Neural crest cell (in vitro differentiated cells): ENCODE measurements at regions not wholly inside any gene's neighbourhood (a gene's known extent, or its start where the extent isn't known, plus 50 kb on each side); places are given as distances from the start of the nearest gene placed in this dataset.

ENCODE experiments used
- DNase-seq: peaks from one replicate; pipeline ENCODE4 v3.0.0; 2021; ENCODE audit warnings: low read depth, mixed read lengths, low spot score
- H3K27ac Mint-ChIP-seq: one replicate; pipeline ENCODE4 v1.8.0; 2021; ENCODE audit warnings: mild to moderate bottlenecking, mixed read lengths; ENCODE audit not compliant: unreplicated experiment
- H3K27me3 Mint-ChIP-seq: 2 replicates; pipeline ENCODE4 v1.8.0; 2021; ENCODE audit warnings: low read depth, mild to moderate bottlenecking, mixed read lengths
- H3K36me3 Mint-ChIP-seq: 2 replicates; pipeline ENCODE4 v1.8.0; 2021; ENCODE audit warnings: low read depth, mild to moderate bottlenecking, mixed read lengths
- H3K4me1 Mint-ChIP-seq: 2 replicates; pipeline ENCODE4 v1.8.0; 2021; ENCODE audit warnings: mixed read lengths
- H3K4me3 Mint-ChIP-seq: one replicate; pipeline ENCODE4 v1.8.0; 2021; ENCODE audit warnings: mild to moderate bottlenecking, mixed read lengths
- H3K9me3 Mint-ChIP-seq: 2 replicates; pipeline ENCODE4 v1.8.0; 2021; ENCODE audit warnings: mixed read lengths
- TF ChIP-seq, protein P1 (sequence below): fragments of 200-600 bp; sonication (generic); conservative IDR thresholded peaks from 2 replicates; pipeline ENCODE4 v1.5.0; 2021; ENCODE audit warnings: antibody characterized with exemption, mild to moderate bottlenecking

- peak overlapping the region; percentile 20 for H3K27ac Mint-ChIP-seq
- H3K4me1 Mint-ChIP-seq: no peaks in the 10 kb centered on the region
- no peak for DNase-seq
- H3K27me3 Mint-ChIP-seq: no peaks in the 10 kb centered on the region
- H3K9me3 Mint-ChIP-seq: peaks cover 9% of the 10 kb centered on the region
- H3K4me3 Mint-ChIP-seq: no peak overlapping the region
- TF ChIP-seq, protein P1, sequence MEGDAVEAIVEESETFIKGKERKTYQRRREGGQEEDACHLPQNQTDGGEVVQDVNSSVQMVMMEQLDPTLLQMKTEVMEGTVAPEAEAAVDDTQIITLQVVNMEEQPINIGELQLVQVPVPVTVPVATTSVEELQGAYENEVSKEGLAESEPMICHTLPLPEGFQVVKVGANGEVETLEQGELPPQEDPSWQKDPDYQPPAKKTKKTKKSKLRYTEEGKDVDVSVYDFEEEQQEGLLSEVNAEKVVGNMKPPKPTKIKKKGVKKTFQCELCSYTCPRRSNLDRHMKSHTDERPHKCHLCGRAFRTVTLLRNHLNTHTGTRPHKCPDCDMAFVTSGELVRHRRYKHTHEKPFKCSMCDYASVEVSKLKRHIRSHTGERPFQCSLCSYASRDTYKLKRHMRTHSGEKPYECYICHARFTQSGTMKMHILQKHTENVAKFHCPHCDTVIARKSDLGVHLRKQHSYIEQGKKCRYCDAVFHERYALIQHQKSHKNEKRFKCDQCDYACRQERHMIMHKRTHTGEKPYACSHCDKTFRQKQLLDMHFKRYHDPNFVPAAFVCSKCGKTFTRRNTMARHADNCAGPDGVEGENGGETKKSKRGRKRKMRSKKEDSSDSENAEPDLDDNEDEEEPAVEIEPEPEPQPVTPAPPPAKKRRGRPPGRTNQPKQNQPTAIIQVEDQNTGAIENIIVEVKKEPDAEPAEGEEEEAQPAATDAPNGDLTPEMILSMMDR: no peak
- H3K36me3 Mint-ChIP-seq: peaks cover 9% of the 10 kb centered on the region
Observed at GRCh38 chr2:216974321-216975302, 114.7 kb upstream of the TNP1 start.

DNA sequence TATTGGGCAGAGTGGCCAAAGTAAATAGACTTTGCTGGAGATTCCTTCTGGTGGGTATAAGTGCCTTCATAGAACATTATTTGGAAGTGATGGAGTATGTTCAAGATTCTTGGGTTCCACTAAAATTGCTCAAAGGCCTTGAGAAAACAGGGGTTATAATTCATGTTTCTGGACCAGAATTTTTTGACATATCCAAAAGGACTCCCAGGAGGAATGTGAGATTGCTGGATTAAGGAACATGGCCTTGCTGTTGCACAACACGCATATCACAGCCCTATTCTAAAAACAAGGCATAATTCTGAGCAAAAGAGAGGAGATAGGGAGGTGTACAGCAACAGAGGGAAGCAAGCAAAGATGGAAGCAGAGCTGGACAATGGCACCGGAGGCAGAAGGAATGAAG lies 111.7 kb upstream of the TNP1 start:
- H3K9me3 Mint-ChIP-seq: no peaks in the 10 kb centered on the region
- H3K27ac Mint-ChIP-seq: no peak overlapping the region
- no peaks in the 10 kb centered on the region for H3K27me3 Mint-ChIP-seq
- H3K4me3 Mint-ChIP-seq: no peak overlapping the region
- no peaks in the 10 kb centered on the region for H3K36me3 Mint-ChIP-seq
- H3K4me1 Mint-ChIP-seq: peaks cover 9% of the 10 kb centered on the region
- TF ChIP-seq, protein P1: no peak
- DNase-seq: no peak

GRCh38 chr2:216970359-216970915 lies 110.6 kb upstream of the TNP1 start:
- peaks cover 14% of the 10 kb centered on the region for H3K4me1 Mint-ChIP-seq
- H3K4me3 Mint-ChIP-seq: no peak overlapping the region
- H3K9me3 Mint-ChIP-seq: no peaks in the 10 kb centered on the region
- H3K36me3 Mint-ChIP-seq: no peaks in the 10 kb centered on the region
- TF ChIP-seq, protein P1: no peak
- no peak overlapping the region for H3K27ac Mint-ChIP-seq
- no peak for DNase-seq
- no peaks in the 10 kb centered on the region for H3K27me3 Mint-ChIP-seq

GRCh38 chr2:216967889-216968288 lies 108.0 kb upstream of the TNP1 start:
- H3K4me3 Mint-ChIP-seq: no peak overlapping the region
- no peak for DNase-seq
- no peaks in the 10 kb centered on the region for H3K27me3 Mint-ChIP-seq
- no peaks in the 10 kb centered on the region for H3K36me3 Mint-ChIP-seq
- H3K4me1 Mint-ChIP-seq: peaks cover 14% of the 10 kb centered on the region
- peaks cover 4% of the 10 kb centered on the region for H3K9me3 Mint-ChIP-seq
- TF ChIP-seq, protein P1: no peak
- H3K27ac Mint-ChIP-seq: no peak overlapping the region

DNA sequence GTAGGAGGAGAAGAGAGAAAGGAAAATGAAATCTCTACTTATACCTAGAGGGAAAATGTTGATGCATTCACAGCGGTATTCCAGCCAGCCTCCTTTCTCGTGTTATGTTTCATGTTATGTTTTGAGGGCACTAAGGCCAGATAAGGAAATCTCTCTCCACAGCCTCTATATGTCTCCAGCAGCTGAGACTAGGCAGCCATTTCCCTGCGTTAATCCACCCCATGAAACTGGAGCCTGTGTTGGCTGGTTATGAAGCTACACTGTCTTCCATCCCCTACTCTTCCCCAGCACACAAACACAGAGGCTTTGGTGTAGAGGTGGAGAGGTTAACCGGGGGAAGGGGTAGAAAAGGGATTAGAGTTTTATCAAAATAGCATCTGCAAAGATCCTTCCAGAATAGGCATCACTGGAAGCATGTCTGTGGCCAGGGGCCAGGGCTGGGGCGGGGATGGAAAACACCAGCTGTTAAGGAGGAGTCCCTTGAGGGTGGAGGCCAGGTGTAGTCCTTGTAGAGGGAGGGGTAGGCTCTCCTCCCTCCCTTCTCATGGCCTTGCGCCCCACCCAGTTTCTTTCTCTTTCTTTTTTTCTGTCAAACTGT lies 100.9 kb upstream of the TNP1 start:
- TF ChIP-seq, protein P1: no peak
- H3K9me3 Mint-ChIP-seq: peaks cover 4% of the 10 kb centered on the region
- H3K27ac Mint-ChIP-seq: no peak overlapping the region
- H3K4me1 Mint-ChIP-seq: peaks cover 10% of the 10 kb centered on the region
- no peaks in the 10 kb centered on the region for H3K27me3 Mint-ChIP-seq
- H3K36me3 Mint-ChIP-seq: peaks cover 3% of the 10 kb centered on the region
- H3K4me3 Mint-ChIP-seq: no peak overlapping the region
- no peak for DNase-seq
